ENCODE measurements at regions not wholly inside any gene's neighbourhood (a gene's known extent, or its start where the extent isn't known, plus 50 kb on each side); places are given as distances from the start of the nearest gene placed in this dataset.

DNA sequence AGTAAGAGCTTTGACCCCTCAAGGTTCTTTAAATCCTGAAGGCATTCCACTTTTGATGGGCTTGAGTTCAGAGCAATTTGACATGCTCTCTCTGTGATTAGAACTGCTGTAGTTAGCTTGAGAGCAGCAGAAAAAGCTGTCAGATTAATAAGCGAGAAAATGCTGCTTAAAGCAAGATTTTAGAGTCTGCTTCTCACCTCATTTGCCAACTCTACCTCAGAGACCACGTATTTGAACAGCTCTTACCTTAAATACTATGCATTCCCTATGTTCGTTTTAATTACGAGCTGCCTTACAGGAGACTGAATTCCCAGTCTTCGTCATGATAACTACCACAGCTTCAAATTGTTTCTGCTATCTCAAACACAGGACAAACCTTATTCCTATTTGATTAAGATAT lies 253.4 kb downstream of the SLITRK6 start:
- no peak for DNase-seq (ENCODE audit: extremely low read depth, low read depth, low spot score)

DNA sequence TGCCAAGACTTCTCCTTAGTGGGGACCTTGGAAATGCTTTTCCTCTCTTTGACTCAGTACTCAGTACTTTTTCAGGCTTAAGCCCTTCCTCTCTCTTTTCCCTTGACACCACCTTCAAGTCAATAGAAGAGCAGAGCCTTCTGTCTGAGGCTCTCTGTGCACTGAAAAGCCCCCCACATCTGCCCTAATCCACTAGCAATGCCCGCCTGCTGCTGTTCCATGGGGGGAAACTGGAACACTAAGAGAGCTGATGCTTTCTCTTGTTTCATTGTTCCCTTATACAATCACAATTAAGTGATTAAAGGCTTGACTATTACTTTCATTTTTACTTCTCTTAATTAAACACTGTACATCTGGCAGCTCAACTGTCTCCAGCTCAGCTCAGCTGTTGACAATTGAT lies 254.5 kb downstream of the SLITRK6 start:
- no peak for DNase-seq (ENCODE audit: extremely low read depth, low read depth, low spot score)

DNA sequence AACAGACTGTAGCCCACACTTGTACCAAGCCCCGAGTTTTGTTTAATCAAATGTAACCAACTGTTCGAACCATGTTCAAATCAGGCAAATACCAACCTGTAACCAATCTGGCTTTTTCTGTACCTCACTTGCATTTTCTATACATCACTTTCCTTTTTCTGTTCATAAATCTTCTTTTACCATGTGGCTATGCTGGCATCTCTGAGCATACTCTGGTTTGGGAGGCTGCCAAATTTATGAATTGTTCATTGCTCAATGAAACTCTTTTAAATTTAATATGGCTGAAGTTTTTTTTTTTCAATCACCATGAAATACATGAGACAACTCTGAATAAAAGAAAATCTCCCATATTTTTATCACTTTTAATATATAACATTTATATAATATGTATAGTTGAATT lies 256.1 kb downstream of the SLITRK6 start:
- DNase-seq (ENCODE audit: extremely low read depth, low read depth, low spot score): no peak

DNA sequence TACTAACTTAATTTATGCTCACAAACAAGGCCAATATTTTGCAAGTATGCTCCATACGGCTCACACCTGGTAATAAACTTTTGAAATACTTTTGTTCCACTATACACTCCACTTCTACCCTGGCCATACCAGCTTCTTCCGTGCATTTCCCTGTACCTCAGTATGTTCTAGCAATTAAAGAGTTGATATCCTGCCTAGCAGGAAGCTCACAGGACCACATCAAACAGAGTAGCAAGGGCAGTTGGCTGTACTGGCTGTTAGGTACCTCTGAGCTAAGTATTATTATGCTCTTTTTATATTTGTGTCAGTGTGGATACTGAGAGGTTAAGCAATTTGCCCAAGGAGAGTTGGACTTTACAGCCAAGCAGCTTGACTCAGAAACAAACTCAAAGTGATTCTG lies 257.7 kb downstream of the SLITRK6 start:
- no peak for DNase-seq (ENCODE audit: extremely low read depth, low read depth, low spot score)

DNA sequence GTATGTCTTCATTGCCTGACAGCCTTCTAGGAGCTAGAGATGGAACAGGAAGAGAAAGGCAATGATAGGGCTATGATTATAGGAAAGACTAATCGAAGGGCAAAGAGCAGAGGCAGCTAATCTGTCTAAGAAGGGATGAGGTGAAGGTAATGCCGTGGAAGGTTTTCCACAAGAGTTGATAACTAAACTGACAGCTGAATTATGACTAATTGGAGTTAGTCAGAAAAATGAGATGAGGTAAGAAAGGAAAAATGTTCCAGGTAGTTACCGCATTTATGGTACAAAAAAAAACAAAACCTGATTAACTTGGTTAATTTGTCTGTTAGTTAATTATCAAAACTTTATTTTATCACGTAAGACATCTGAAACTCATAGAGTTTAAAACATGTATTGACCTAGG lies 260.3 kb downstream of the SLITRK6 start:
- no peak for DNase-seq (ENCODE audit: extremely low read depth, low read depth, low spot score)

DNA sequence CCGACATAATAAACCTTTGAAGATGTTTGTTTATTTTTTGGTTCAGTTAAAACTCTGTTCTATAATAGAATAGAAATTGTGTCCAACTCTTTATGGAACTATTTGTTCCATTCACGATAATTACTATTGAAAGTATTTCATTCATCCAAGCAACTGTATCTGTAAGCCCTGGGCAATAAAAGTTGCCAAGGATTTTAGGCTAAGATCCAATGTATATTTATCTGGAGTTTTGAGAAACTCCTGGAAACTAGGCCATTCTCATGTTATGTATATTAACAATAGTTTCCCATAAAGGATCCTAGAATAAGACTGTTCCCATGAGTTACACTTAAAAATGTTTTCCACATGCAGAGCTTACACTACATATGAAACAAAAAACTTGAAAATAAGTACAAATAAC lies 261.6 kb downstream of the SLITRK6 start:
- no peak for DNase-seq (ENCODE audit: extremely low read depth, low read depth, low spot score)

DNA sequence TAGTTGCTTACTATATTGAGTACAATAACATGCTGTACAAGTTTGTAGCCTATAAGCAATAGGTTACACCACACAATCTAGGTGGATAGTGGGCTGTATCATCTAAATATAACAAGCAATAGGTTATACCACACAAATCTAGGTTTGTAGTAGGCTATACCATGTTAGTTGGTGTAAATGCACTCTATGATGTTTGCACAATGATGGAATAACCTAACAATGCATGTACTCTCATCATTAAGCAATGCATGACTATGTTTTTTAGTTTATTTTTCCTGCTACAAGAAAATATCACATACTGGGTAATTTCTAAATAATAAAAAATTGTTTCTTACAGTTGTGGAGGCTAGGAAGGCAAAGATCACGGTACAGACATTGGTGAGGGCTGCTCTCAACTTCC lies 262.5 kb downstream of the SLITRK6 start:
- DNase-seq (ENCODE audit: extremely low read depth, low read depth, low spot score): no peak

DNA sequence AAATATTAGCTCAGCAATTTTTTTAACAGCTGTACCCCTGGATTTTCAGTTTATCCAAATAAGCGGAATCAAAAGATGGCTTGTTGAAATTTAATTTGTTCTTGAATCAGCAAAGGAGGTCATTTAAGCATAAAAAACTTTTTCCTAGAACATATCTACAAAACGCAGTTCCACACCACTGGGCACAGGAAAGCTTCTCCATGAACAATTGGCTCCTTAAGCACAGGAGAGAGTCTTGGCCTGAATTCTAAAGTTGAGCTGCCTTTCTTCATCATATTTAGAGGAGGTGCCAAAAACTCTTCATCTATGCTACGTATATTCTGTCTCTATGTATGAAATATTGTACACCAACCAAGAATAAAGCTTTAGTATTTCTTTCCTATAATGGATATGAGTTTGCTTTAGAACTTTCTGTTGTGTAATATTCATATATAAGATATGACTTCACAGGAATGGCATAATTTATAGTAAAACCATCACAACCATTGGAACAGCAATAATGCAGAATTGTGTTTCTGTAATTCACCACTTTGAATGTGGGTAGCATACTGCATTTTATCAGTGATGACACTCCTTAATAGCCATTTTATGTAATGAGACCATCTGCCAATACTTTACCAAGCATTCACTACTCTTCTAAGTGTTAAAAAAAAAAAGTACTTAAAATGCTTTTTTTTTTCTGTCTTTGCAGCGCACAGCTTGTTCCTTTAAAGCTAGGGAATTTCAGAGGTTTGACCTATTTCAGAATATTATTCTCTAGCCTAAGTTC lies 263.7 kb downstream of the SLITRK6 start:
- no peak for DNase-seq (ENCODE audit: extremely low read depth, low read depth, low spot score)

DNA sequence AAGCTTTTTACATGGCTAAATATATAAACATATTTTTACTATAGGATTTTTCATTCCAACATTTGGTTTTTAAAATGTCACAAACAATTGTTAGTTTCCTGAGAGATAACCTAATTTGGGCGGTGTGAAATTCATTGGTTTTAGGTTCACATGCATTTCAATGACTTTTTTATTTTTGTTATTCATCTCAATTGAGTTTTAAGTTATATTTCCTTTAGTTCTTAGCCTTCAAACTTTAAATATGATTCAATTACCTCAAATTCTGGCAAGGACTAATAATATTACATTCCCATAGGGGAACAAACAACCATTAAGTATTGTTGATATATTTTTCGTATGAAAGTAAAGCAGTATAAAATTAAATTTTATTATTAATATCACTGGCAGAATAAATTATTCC lies 265.3 kb downstream of the SLITRK6 start:
- no peak for DNase-seq (ENCODE audit: extremely low read depth, low read depth, low spot score)

DNA sequence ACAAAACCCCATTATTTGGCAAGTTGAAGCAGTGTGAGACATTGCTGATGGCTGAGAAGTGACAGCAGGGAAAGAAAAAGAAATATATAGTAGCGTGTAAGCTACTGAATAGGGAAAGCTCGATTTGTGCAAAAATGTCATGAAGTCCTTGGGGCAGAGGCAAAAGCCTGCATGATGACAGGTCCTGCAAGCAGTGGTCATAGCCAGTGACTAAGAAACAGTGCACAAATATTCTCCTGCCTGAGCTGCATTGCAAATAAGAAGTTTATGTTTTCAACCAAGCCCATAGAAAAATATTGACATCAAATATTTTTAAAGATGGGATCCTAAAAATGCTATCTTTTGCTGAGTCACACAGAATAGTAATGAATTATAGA lies 270.0 kb downstream of the SLITRK6 start:
- no peak for DNase-seq (ENCODE audit: extremely low read depth, low read depth, low spot score)

DNA sequence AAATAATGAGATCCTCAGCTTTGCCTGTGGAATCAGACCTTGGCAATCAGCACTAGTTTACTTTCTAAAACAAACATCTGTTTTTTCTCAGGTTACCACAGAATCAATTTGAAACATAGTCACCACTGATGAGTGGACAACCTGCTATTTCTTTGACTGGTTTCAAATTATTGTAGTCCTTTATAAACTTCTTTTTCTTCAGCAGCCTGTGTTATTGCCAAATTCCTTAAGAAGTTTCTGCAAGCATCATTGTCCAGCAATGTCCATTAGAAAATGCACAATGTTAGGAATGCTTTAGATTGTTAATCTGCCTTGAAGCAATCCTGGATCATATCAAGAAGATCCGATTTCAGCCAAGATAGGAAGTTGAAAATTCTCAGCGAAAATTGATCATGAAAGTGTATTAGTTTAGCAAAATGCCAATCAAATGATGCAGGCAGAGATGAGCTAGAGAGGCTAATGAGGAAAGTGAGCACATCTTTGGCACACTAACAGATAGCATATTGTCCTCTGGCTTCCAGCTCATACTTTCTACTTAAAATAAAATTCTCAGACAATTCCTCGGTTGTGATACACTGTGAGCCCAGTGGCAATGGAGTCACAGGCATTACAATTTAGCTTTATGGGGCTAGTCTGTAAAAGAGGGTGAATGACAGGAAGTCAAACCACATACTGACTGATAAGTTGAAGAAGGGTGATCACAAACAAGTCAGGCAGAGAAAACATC lies 270.6 kb downstream of the SLITRK6 start:
- DNase-seq (ENCODE audit: extremely low read depth, low read depth, low spot score): no peak

DNA sequence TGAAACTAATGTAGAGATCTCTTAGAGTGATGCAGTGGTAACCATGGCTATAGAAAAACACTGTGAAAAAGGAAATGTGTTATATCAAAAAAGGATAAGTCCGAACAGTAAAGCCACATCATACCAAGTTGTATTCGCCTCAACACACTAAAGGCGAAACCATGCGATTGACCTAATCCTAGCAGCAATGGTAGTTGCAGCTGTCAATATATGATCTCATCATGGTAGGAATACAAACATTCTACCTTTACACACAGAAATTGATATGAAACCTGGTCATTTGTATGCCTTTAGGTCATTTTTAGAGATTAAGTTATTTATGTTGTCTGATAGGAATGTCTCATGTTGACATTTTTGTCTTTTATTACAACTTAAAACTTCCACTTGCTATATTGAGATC lies 271.9 kb downstream of the SLITRK6 start:
- DNase-seq (ENCODE audit: extremely low read depth, low read depth, low spot score): no peak

DNA sequence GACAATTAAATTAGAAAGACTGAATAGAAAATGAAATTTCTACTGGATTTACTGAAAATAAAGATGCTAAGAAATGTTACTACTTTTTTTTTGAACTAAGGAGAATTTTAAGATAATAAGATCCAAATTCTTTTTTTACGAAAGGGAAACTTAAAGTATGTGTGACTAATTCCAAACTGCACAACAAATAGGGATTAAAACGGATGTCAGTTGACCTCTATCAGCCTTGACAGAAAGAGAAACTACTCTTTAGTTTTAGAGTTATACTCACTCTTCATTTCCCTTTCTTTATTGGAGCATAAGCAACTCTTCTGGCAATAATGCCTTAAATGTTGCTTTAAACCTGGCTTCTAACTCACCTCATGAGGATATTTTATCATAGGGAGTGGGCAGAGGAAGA lies 273.8 kb downstream of the SLITRK6 start:
- DNase-seq (ENCODE audit: extremely low read depth, low read depth, low spot score): no peak

DNA sequence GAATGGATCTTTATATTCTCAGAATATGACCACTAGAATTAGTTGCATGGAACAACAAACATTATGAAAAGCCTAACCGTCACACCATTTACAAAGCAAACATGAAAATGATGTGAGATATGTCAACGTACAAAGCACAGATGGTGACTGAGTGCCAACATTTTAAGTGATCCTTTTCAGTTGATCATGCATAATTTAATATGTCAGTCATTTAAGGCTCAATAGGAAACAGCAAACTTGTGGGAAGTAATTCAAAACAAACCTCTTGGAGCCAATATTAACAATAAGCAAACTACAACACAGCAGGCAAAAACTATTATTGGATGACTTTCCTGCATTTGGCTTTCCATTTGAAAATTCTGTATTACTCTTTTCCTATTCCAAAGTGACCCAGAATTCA lies 277.6 kb downstream of the SLITRK6 start:
- DNase-seq (ENCODE audit: extremely low read depth, low read depth, low spot score): no peak

DNA sequence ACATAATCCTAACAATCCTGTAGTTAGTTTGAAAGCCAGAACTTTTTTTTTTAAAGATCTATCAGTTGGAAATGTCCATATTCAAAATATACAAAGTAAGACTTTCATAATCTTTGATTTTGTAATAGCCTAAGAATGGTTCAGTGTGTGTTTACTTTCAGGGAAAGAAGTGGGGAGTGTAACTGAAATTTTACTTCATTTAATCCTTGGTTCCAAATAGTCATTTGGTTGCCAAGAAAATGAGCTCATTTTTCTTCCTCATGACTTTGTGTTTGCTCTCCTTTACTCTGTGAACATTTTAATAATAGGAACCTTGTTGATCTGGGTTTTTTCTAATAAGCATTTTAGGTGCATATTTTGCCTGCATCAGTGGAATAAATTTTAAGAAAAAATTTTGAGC lies 278.8 kb downstream of the SLITRK6 start:
- DNase-seq (ENCODE audit: extremely low read depth, low read depth, low spot score): no peak

DNA sequence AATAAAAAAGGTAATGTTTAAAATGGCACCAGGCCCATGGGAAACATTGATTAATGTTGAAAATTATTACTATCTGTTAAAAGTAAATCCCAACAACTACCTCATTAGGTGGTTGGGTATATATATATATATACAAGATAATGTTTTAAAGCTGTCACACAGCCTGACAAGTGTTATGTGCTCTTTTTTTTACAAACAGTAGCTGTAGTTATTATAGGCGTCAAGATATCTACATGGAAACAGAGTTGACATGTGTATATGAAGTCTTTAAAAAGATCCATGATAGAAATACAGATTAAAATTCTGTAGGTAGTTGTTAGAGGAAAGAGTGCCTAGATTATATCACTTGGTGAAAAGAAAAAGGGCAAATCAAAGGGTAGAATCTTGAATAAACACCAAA lies 279.9 kb downstream of the SLITRK6 start:
- DNase-seq (ENCODE audit: extremely low read depth, low read depth, low spot score): no peak

DNA sequence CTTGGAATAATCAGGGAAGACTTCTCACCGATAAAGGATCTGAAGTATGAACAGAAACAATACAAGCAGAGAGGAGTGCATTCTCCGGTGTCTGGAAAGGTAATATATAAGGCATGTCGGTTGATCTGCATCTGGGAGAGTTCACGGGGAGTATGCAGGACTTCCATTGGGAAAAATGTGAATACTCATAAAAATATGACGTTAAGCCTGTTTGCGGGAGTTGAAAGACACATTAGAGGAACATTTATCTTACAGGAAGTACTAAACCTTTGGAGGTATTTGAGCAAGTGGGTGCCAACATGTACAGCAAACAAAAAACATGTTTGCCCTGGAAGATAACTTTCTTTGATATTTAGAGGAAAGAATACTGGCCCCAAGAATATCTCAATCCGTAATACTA lies 286.8 kb downstream of the SLITRK6 start:
- no peak for DNase-seq (ENCODE audit: extremely low read depth, low read depth, low spot score)

DNA sequence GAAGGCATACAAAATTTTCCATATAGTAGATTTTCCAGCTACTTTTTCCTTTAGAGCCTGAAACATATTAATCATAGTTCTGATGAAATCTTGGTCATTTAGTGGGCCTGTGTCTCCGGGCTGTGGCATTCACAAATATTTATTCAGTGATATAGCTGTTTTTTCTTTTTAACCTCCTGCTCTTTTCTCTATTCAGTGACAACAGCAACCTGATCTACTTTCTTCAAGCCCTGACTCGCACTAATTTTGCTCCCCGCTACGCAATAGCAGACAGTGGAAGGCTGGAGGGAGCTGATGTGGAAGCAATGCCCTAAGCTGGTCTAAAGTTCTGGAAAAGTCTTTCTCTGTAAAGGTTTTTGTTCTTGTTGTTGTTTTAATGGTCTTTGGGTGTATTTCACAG lies 289.7 kb downstream of the SLITRK6 start:
- no peak for DNase-seq (ENCODE audit: extremely low read depth, low read depth, low spot score)

DNA sequence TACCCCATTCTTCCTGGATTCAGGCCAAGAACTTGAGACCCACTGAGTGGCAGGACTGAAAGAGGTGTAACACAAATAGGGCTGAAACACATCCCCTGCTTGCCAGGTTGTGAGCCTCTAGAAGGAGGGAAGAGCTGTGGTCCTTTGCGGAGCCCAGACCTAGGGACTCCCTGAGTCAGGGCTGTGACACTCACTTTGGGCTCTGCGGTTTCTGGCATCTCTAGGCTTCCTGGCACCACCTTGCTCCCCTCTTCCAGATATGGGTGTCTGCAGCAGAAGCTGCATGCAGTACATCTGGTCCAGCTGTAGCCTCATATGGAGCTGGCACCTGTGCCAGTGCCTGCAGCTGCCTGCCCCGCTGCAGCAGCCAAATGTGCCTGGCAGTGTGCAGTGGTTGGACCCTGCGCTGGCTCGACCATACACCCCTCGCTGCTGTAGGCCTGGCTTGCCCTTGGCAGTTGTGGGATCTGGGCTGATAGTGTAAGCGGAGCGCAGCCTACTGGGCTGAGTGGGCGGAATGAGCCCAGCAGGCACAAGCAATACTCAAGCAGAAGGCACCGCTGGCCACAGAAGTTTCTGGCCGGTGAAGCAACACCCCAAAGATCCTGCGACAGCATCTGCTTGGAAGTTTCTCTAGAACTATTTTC lies 290.4 kb downstream of the SLITRK6 start:
- DNase-seq (ENCODE audit: extremely low read depth, low read depth, low spot score): no peak

DNA sequence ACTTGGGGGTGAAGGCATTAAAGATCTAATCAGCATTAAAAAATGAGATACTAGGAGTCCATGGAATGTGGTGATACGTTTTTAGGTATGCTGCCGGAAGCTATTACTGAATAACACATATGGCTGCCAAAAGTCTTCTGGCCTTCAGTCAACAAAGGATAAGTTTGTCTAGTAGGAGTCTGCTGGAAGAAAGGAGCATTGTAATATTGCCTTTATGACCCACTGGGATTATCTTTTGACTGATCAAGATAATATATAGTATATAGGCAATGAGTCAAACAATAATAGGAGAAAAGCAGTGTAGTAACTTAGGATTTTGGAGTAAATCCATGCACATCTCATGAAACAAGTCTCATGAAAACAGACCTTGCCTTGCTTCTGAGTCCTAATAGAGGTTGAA lies 295.4 kb downstream of the SLITRK6 start:
- DNase-seq (ENCODE audit: extremely low read depth, low read depth, low spot score): peak; percentile 9

DNA sequence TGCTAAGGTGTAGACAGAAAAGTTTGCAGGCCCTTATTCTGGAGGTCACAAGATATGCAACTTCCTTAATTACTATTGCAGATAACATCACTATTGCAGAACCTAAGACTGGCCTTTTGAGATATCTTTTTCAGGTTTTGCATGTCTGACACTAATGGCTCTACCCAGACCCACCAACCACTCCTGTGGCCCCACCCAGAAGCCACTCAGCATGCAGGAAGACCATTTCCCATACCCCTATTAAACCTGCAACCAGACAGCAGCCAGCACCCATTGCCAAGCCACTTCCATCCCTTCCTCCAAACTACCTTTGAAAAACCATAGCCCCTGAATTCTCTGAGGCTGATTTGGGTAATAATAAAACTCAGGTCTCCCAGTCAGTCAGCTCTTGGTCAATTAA lies 297.6 kb downstream of the SLITRK6 start:
- no peak for DNase-seq (ENCODE audit: extremely low read depth, low read depth, low spot score)

DNA sequence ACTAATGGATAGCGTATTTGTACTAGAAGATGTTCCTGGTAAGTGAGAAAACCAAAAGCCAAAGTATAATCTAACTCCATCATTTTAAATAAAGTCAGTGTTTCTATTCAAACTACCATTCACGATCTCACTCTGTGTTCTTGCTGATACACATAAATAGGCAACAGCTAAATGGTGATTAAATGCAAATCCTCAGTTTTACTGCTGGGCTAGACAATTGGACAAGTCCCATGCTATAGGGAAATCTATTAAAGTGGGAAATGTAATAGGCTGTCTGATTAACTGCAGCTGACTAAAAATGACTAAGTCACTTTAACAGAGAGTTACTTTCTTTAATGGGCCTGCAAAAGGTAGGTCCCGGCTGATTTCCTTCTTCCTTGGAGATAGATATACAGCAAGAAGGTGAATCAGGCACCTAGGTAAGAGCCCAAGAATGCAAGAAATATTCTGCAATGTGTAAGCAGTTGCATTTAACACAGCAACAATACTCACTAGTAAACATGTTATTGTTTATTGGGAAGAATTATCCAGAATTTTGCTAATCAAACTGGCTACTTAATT lies 298.4 kb downstream of the SLITRK6 start:
- DNase-seq (ENCODE audit: extremely low read depth, low read depth, low spot score): no peak
